HepG2 (cell line): ENCODE measurements at regions not wholly inside any gene's neighbourhood (a gene's known extent, or its start where the extent isn't known, plus 50 kb on each side); places are given as distances from the start of the nearest gene placed in this dataset.

Source experiments
- HOXD1 ChIP-seq: sonication (generic); formaldehyde crosslinking; IDR thresholded peaks from 2 replicates; pipeline ENCODE4 v1.5.0; 2020; ENCODE audit warnings: missing genetic modification reagents
- KDM1A ChIP-seq: IDR thresholded peaks from 2 replicates; pipeline ENCODE4 v1.6.1; 2016; ENCODE audit warnings: missing compliant biosample characterization
- NFE2 ChIP-seq: sonication (generic); formaldehyde crosslinking; IDR thresholded peaks from 2 replicates; pipeline ENCODE4 v1.4.0; 2020; ENCODE audit warnings: missing genetic modification reagents
- NR3C1 ChIP-seq: sonication (generic); formaldehyde crosslinking; IDR thresholded peaks from 2 replicates; pipeline ENCODE4 v1.4.0; 2020; ENCODE audit warnings: missing genetic modification reagents
- POLR2AphosphoS5 ChIP-seq: IDR thresholded peaks from 2 replicates; pipeline ENCODE4 v1.6.1; 2012; ENCODE audit warnings: low read depth, low read length
- REPIN1 ChIP-seq: sonication (generic); formaldehyde crosslinking; IDR thresholded peaks from 2 replicates; pipeline ENCODE4 v1.8.0; 2022; ENCODE audit warnings: missing genetic modification reagents, low read depth, mild to moderate bottlenecking, borderline replicate concordance
- ZSCAN30 ChIP-seq: sonication (generic); formaldehyde crosslinking; IDR thresholded peaks from 2 replicates; pipeline ENCODE4 v1.5.0; 2020; ENCODE audit warnings: mild to moderate bottlenecking, missing genetic modification reagents

DNA sequence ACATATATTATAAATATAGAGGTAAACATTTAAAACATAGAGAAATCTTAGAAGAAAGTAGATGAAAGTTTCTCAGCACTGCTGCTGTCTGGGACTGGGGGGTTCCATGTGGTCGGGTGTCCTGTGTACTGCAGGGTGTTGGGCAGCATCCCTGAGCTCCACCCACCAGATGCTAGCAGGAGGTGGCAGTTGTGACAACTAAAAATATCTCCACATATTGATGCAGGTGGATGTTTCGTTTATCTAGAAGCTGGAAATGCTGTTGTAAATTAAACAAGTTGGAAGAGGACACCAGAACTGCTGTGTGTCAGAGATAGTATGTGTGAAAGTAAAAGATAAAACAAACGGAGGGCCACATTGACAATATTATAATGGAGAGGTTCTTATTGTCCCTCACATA lies 297.1 kb upstream of the USP9Y start:
- TF ChIP-seq HOXD1 (CRISPR knock-in tag): no peak
- TF ChIP-seq KDM1A (CRISPR knock-in tag): no peak
- TF ChIP-seq POLR2AphosphoS5: no peak
- TF ChIP-seq ZSCAN30: no peak
- no peak for TF ChIP-seq REPIN1 (CRISPR knock-in tag)
- no peak for TF ChIP-seq NFE2 (CRISPR knock-in tag)
- TF ChIP-seq NR3C1 (CRISPR knock-in tag): no peak
